ENCODE measurements at regions not wholly inside any gene's neighbourhood (a gene's known extent, or its start where the extent isn't known, plus 50 kb on each side); places are given as distances from the start of the nearest gene placed in this dataset.
"Not testable (repeated sequence)": the region's sequence is repeated elsewhere in the genome, so short reads cannot be mapped to it uniquely, and the experiment has no call there.

GRCh38 chr14:42992930-42993329 lies 1386.3 kb downstream of the LRFN5 start:
- no peak overlapping the region for H3K27ac ChIP-seq
- ATAC-seq (ENCODE audit: insufficient number of reproducible peaks, low FRiP score, low read depth) (no peak), DNase-seq (ENCODE audit: low spot score) (no peak)
- no peak for TF ChIP-seq CTCF (IDR thresholded peaks at IDR 0.05)
- no peaks in the 10 kb centered on the region for H3K36me3 ChIP-seq
- H3K4me1 ChIP-seq (ENCODE audit: control insufficient read depth in 1 of 2, low read depth in 2 of 2), result no peaks in the 10 kb centered on the region
- H3K27me3 ChIP-seq (replicated peaks; ENCODE audit: insufficient read depth), result no peaks in the 10 kb centered on the region
- no peaks in the 10 kb centered on the region for H3K9me3 ChIP-seq
- no peak overlapping the region for H3K4me3 ChIP-seq

- no peaks in the 10 kb centered on the region for H3K9me3 ChIP-seq
- no peak for DNase-seq (ENCODE audit: low spot score)
These were observed 1373.7 kb downstream of the LRFN5 start for GRCh38 chr14:42980419-42980818.

GRCh38 chr14:42973171-42973570 lies 1366.5 kb downstream of the LRFN5 start:
- H3K4me3 ChIP-seq; H3K36me3 ChIP-seq; DNase-seq (ENCODE audit: low spot score); ATAC-seq (ENCODE audit: insufficient number of reproducible peaks, low FRiP score, low read depth); H3K4me1 ChIP-seq (ENCODE audit: control insufficient read depth in 1 of 2, low read depth in 2 of 2); H3K27me3 ChIP-seq (replicated peaks; ENCODE audit: insufficient read depth); H3K27ac ChIP-seq; H3K9me3 ChIP-seq: not testable (repeated sequence)

More at GRCh38 chr14:42980419-42980818, 1373.7 kb downstream of the LRFN5 start:
- Histone ChIP-seq H3K27ac (no peak overlapping the region), H3K4me3 (no peak overlapping the region), H3K4me1 (ENCODE audit: control insufficient read depth in 1 of 2, low read depth in 2 of 2) (no peaks in the 10 kb centered on the region), H3K27me3 (replicated peaks; ENCODE audit: insufficient read depth) (no peaks in the 10 kb centered on the region), H3K36me3 (no peaks in the 10 kb centered on the region)
- TF ChIP-seq CTCF (IDR thresholded peaks at IDR 0.05), result no peak
- no peak for ATAC-seq (ENCODE audit: insufficient number of reproducible peaks, low FRiP score, low read depth)

- no peak overlapping the region for H3K4me3 ChIP-seq
- H3K36me3 ChIP-seq, result no peaks in the 10 kb centered on the region
- no peak for TF ChIP-seq CTCF (IDR thresholded peaks at IDR 0.05)
- H3K9me3 ChIP-seq, result no peaks in the 10 kb centered on the region
- no peaks in the 10 kb centered on the region for H3K4me1 ChIP-seq (ENCODE audit: control insufficient read depth in 1 of 2, low read depth in 2 of 2)
- no peak for ATAC-seq (ENCODE audit: insufficient number of reproducible peaks, low FRiP score, low read depth)
- H3K27ac ChIP-seq, result no peak overlapping the region
- DNase-seq (ENCODE audit: low spot score), result no peak
- no peaks in the 10 kb centered on the region for H3K27me3 ChIP-seq (replicated peaks; ENCODE audit: insufficient read depth)
These were observed 1358.8 kb downstream of the LRFN5 start for GRCh38 chr14:42965512-42965911.

GRCh38 chr14:42961509-42961908 lies 1354.8 kb downstream of the LRFN5 start:
- Histone ChIP-seq H3K9me3 (no peaks in the 10 kb centered on the region), H3K36me3 (no peaks in the 10 kb centered on the region), H3K27me3 (replicated peaks; ENCODE audit: insufficient read depth) (no peaks in the 10 kb centered on the region), H3K27ac (no peak overlapping the region), H3K4me1 (ENCODE audit: control insufficient read depth in 1 of 2, low read depth in 2 of 2) (no peaks in the 10 kb centered on the region), H3K4me3 (no peak overlapping the region)
- TF ChIP-seq CTCF (IDR thresholded peaks at IDR 0.05), result no peak
- ATAC-seq (ENCODE audit: insufficient number of reproducible peaks, low FRiP score, low read depth) (no peak), DNase-seq (ENCODE audit: low spot score) (no peak)

GRCh38 chr14:42950363-42950762 lies 1343.7 kb downstream of the LRFN5 start:
- no peaks in the 10 kb centered on the region for H3K27me3 ChIP-seq (replicated peaks; ENCODE audit: insufficient read depth)
- no peak overlapping the region for H3K27ac ChIP-seq
- no peaks in the 10 kb centered on the region for H3K9me3 ChIP-seq
- no peaks in the 10 kb centered on the region for H3K36me3 ChIP-seq
- no peak for DNase-seq (ENCODE audit: low spot score)
- H3K4me1 ChIP-seq (ENCODE audit: control insufficient read depth in 1 of 2, low read depth in 2 of 2), result no peaks in the 10 kb centered on the region
- H3K4me3 ChIP-seq, result no peak overlapping the region
- no peak for ATAC-seq (ENCODE audit: insufficient number of reproducible peaks, low FRiP score, low read depth)
- no peak for TF ChIP-seq CTCF (IDR thresholded peaks at IDR 0.05)

Data from thoracic aorta (tissue), 2 donors.